H1 (cell line): ENCODE measurements at regions not wholly inside any gene's neighbourhood (a gene's known extent, or its start where the extent isn't known, plus 50 kb on each side); places are given as distances from the start of the nearest gene placed in this dataset.

Experiments
- CTCF ChIA-PET: fragments of 300-600 bp; sonication (Branson Sonifier 250); formaldehyde crosslinking; loops from one replicate; lab custom pipeline; 2021; ENCODE audit not compliant: partially characterized antibody; lab: Charles Lee
- POLR2A ChIA-PET: fragments of 300-600 bp; sonication (Branson Sonifier 250); formaldehyde crosslinking; loops from one replicate; lab custom pipeline; 2021; ENCODE audit warnings: inconsistent platforms; ENCODE audit not compliant: partially characterized antibody; lab: Charles Lee
- DNase-seq, 2 experiments: peaks; one replicate each; pipeline versions ENCODE4 v3.0.0 to v3.0.0-alpha.2; 2010 to 2022; ENCODE audit warnings: low spot score in 2 of 2, low read depth in 1 of 2, mixed read lengths in 1 of 2
- FAIRE-seq: peaks from 2 replicates; lab custom pipeline; 2011; peaks lifted over from hg19 to GRCh38; lab: Jason Lieb, UNC
- H2AFZ ChIP-seq: 2 replicates; pipeline ENCODE4 v1.8.1; 2012; ENCODE audit warnings: low read length, inconsistent platforms
- H2AK5ac ChIP-seq: 2 replicates; pipeline ENCODE4 v1.6.1; 2013; ENCODE audit warnings: low read depth, low read length
- H2BK120ac ChIP-seq: replicated peaks from 2 replicates; pipeline ENCODE3; 2013; ENCODE audit warnings: low read depth, low read length, inconsistent platforms
- H2BK12ac ChIP-seq: 2 replicates; pipeline ENCODE4 v1.6.1; 2013; ENCODE audit warnings: low read depth, low read length
- H2BK15ac ChIP-seq: 2 replicates; pipeline ENCODE4 v1.6.1; 2013; ENCODE audit warnings: low read length
- H2BK20ac ChIP-seq: 2 replicates; pipeline ENCODE4 v1.6.1; 2013; ENCODE audit warnings: low read length
- H2BK5ac ChIP-seq: 2 replicates; pipeline ENCODE4 v1.6.1; 2013; ENCODE audit warnings: low read depth, low read length
- H3K14ac ChIP-seq: 2 replicates; pipeline ENCODE4 v1.6.1; 2013; ENCODE audit warnings: inconsistent platforms; ENCODE audit not compliant: insufficient read length
- H3K18ac ChIP-seq: 2 replicates; pipeline ENCODE4 v1.6.1; 2013; ENCODE audit warnings: low read length; ENCODE audit errors: extremely low read depth
- H3K23ac ChIP-seq: 2 replicates; pipeline ENCODE4 v1.6.1; 2013; ENCODE audit warnings: inconsistent platforms; ENCODE audit not compliant: insufficient read length
- H3K23me2 ChIP-seq: 2 replicates; pipeline ENCODE4 v1.6.1; 2013; ENCODE audit warnings: low read depth, low read length
- H3K27ac ChIP-seq: 2 replicates; pipeline ENCODE4 v1.6.1; 2011; ENCODE audit warnings: low read depth, low read length, inconsistent platforms
- H3K27me3 ChIP-seq, 4 experiments: replicated peaks in 1 of 4; 1 replicate in 1 of 4; 2 replicates in 3 of 4; pipeline versions ENCODE4 v1.6.1 to v1.8.1; 2011 to 2013; ENCODE audit warnings: low read length in 3 of 4, mild to moderate bottlenecking in 3 of 4, inconsistent platforms in 2 of 4, mixed read lengths in 2 of 4, moderate library complexity in 1 of 4; ENCODE audit not compliant: control insufficient read depth in 3 of 4, insufficient read depth in 3 of 4; ENCODE audit errors: extremely low read depth in 1 of 4
- H3K36me3 ChIP-seq, 4 experiments: 2 replicates each; pipeline versions ENCODE4 v1.6.1 to v1.8.1; 2011 to 2013; ENCODE audit warnings: mild to moderate bottlenecking in 4 of 4, low read length in 3 of 4, moderate library complexity in 2 of 4, control low read depth in 1 of 4, inconsistent platforms in 1 of 4; ENCODE audit not compliant: insufficient read depth in 4 of 4, control insufficient read depth in 2 of 4
- H3K4ac ChIP-seq: replicated peaks from 2 replicates; pipeline ENCODE3; 2013; ENCODE audit warnings: low read length, low read depth, mixed read lengths, inconsistent platforms; ENCODE audit not compliant: insufficient read length
- H3K4me1 ChIP-seq, 4 experiments: replicated peaks in 1 of 4; 1 replicate in 1 of 4; 2 replicates in 3 of 4; pipeline versions ENCODE4 v1.6.1 to v1.8.1; 2011 to 2013; ENCODE audit warnings: low read length in 3 of 4, inconsistent platforms in 2 of 4, mixed read lengths in 1 of 4; ENCODE audit not compliant: insufficient read depth in 4 of 4, control insufficient read depth in 3 of 4
- H3K4me2 ChIP-seq, 2 experiments: 2 replicates each; pipeline versions ENCODE4 v1.6.1 to v1.8.1; 2011 to 2013; ENCODE audit warnings: low read depth in 2 of 2, low read length in 2 of 2, control low read depth in 1 of 2, inconsistent platforms in 1 of 2, mild to moderate bottlenecking in 1 of 2; ENCODE audit not compliant: insufficient read depth in 1 of 2
- H3K4me3 ChIP-seq, 4 experiments: fragments of 200-600, 300-600 bp in 1 of 4; sonication (generic), shearing (Covaris generic), sonication (Bioruptor Twin) in 1 of 4; 2 replicates each; pipeline versions ENCODE4 v1.5.1 to v1.8.1; 2011 to 2016; ENCODE audit warnings: low read length in 4 of 4, low read depth in 3 of 4, control low read depth in 2 of 4, inconsistent platforms in 2 of 4, mild to moderate bottlenecking in 2 of 4, mixed read lengths in 1 of 4, moderate library complexity in 1 of 4; ENCODE audit not compliant: insufficient read depth in 2 of 4; ENCODE audit errors: extremely low read depth in 1 of 4
- H3K56ac ChIP-seq: replicated peaks from 2 replicates; pipeline ENCODE3; 2013; ENCODE audit warnings: low read depth, mild to moderate bottlenecking, mixed read lengths, low read length, inconsistent platforms; ENCODE audit not compliant: insufficient read length
- H3K79me1 ChIP-seq: 2 replicates; pipeline ENCODE4 v1.6.1; 2013; ENCODE audit warnings: low read depth, low read length, control low read depth
- H3K79me2 ChIP-seq, 2 experiments: 2 replicates each; pipeline versions ENCODE4 v1.6.1 to v1.8.1; 2012 to 2013; ENCODE audit warnings: low read length in 2 of 2, mild to moderate bottlenecking in 2 of 2, inconsistent platforms in 1 of 2; ENCODE audit not compliant: insufficient read depth in 2 of 2, control insufficient read depth in 1 of 2
- H3K9ac ChIP-seq, 4 experiments: replicated peaks in 1 of 4; 1 replicate in 1 of 4; 2 replicates in 3 of 4; pipeline versions ENCODE4 v1.6.1 to v1.8.1; 2011 to 2013; ENCODE audit warnings: low read depth in 3 of 4, low read length in 3 of 4, control low read depth in 2 of 4, mild to moderate bottlenecking in 2 of 4, moderate library complexity in 2 of 4, inconsistent platforms in 1 of 4; ENCODE audit errors: extremely low read depth in 1 of 4
- H3K9me3 ChIP-seq, 2 experiments: 2 replicates each; pipeline versions ENCODE4 v1.6.1 to v1.8.1; 2012 to 2013; ENCODE audit warnings: mild to moderate bottlenecking in 2 of 2, moderate library complexity in 2 of 2, control low read depth in 1 of 2, inconsistent platforms in 1 of 2, low read depth in 1 of 2, low read length in 1 of 2, mixed read lengths in 1 of 2; ENCODE audit not compliant: insufficient read depth in 2 of 2
- H4K20me1 ChIP-seq, 2 experiments: replicated peaks in 1 of 2; 2 replicates each; pipeline versions ENCODE3 to v1.8.1; 2011 to 2013; ENCODE audit warnings: inconsistent platforms in 2 of 2, low read length in 2 of 2, mild to moderate bottlenecking in 1 of 2; ENCODE audit not compliant: insufficient read depth in 2 of 2, control insufficient read depth in 1 of 2
- H4K5ac ChIP-seq: 2 replicates; pipeline ENCODE4 v1.6.1; 2013; ENCODE audit warnings: low read length, low read depth, mixed read lengths, inconsistent platforms; ENCODE audit not compliant: insufficient read length
- H4K8ac ChIP-seq: 2 replicates; pipeline ENCODE4 v1.8.0; 2013; ENCODE audit warnings: mild to moderate bottlenecking, moderate library complexity, low read length, inconsistent platforms; ENCODE audit not compliant: insufficient read depth; ENCODE audit errors: extremely low read depth
- H4K91ac ChIP-seq: replicated peaks from 2 replicates; pipeline ENCODE3; 2013; ENCODE audit warnings: low read length, mixed read lengths, inconsistent platforms; ENCODE audit not compliant: insufficient read length
- NANOG ChIP-seq: IDR thresholded peaks from 2 replicates; pipeline ENCODE4 v1.6.1; 2011; ENCODE audit warnings: low read length, low read depth, mild to moderate bottlenecking, inconsistent platforms; ENCODE audit not compliant: insufficient read depth, poor library complexity, severe bottlenecking
- WGBS, 2 experiments: shearing (Covaris generic) in 1 of 2; methylation state at CpG; one replicate each; pipeline versions ENCODE4 v1.1.6 to v1.1.7; 2013 to 2015; ENCODE audit warnings: low lambda C conversion rate in 2 of 2, mixed read lengths in 2 of 2, inconsistent platforms in 1 of 2, low coverage in 1 of 2, missing lambda C conversion rate in 1 of 2; ENCODE audit not compliant: insufficient replicate concordance in 2 of 2, insufficient coverage in 1 of 2, insufficient read length in 1 of 2; ENCODE audit errors: extremely low coverage in 1 of 2, missing lambda C conversion rate in 1 of 2; 5-methylcytosine and 5-hydroxymethylcytosine counted together

DNA sequence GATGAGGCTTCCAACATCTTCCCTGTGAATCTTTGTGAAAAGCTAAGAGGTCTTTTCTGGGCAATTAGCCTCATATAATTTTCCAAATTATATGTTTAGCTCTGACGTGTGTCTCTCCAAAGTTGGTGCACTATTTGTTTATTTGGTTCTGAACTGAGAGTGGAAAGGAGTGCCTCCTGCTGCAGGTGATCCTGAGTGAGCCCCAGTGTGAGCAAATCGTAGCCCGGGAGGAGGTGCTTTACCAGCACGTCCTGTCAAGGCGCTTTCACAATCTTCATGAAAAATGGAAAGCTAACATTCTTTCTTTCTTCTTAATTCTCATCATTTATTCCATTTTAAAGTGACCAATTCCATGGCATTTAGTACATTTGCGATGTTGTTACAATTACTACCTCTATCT is 231.9 kb downstream of the BMP2 start:
- no peak overlapping the region for H2AFZ ChIP-seq

More for the DNA sequence above, 231.9 kb downstream of the BMP2 start:
- H3K23ac ChIP-seq: no peak overlapping the region
- no peaks in the 10 kb centered on the region for H3K36me3 ChIP-seq
- no peak for TF ChIP-seq NANOG
- TF ChIP-seq, all 59 proteins: peak for 0
- H4K8ac ChIP-seq: no peak overlapping the region
- H2AK5ac ChIP-seq: no peak overlapping the region
- H3K79me1 ChIP-seq: no peaks in the 10 kb centered on the region
- H3K9ac ChIP-seq: no peak overlapping the region
- no peak overlapping the region for H2BK15ac ChIP-seq
- DNase-seq (no peak), FAIRE-seq (no peak)
- H4K5ac ChIP-seq: no peak overlapping the region
- no peaks in the 10 kb centered on the region for H4K20me1 ChIP-seq
- no peak overlapping the region for H3K4me2 ChIP-seq
- H3K9me3 ChIP-seq: no peaks in the 10 kb centered on the region
- no peaks in the 10 kb centered on the region for H3K27me3 ChIP-seq
- H3K79me2 ChIP-seq: no peaks in the 10 kb centered on the region
- CTCF ChIA-PET: interaction anchor here (1.0 to 1.2 kb wide), 2 partner anchors 13 to 31 kb away, joined by 3 to 4 read pairs; no protein-coding TSS in a partner anchor
- no peak overlapping the region for H3K14ac ChIP-seq
- H4K91ac ChIP-seq: no peak overlapping the region
- H3K4ac ChIP-seq: no peak overlapping the region
- no peak overlapping the region for H2BK12ac ChIP-seq
- H3K4me1 ChIP-seq: no peaks in the 10 kb centered on the region
- H3K23me2 ChIP-seq: no peaks in the 10 kb centered on the region
- no peak overlapping the region for H3K56ac ChIP-seq
- H3K4me3 ChIP-seq: no peak overlapping the region
- H3K18ac ChIP-seq: no peak overlapping the region
- no peak overlapping the region for H2BK120ac ChIP-seq
- no peak overlapping the region for H2BK20ac ChIP-seq
- H3K27ac ChIP-seq: no peak overlapping the region
- H2BK5ac ChIP-seq: no peak overlapping the region
- 87% methylated on average over 6 of the region's 6 CpGs; no CpG with 5 or more reads in 1 of the 2 experiments for WGBS, 2 experiments
- POLR2A ChIA-PET: no interaction called here
